GM03348 (cell line): ENCODE measurements at regions not wholly inside any gene's neighbourhood (a gene's known extent, or its start where the extent isn't known, plus 50 kb on each side); places are given as distances from the start of the nearest gene placed in this dataset.

Source experiments
- DNase-seq: peaks from one replicate; pipeline ENCODE4 v3.0.0; 2012; ENCODE audit warnings: low spot score

DNA sequence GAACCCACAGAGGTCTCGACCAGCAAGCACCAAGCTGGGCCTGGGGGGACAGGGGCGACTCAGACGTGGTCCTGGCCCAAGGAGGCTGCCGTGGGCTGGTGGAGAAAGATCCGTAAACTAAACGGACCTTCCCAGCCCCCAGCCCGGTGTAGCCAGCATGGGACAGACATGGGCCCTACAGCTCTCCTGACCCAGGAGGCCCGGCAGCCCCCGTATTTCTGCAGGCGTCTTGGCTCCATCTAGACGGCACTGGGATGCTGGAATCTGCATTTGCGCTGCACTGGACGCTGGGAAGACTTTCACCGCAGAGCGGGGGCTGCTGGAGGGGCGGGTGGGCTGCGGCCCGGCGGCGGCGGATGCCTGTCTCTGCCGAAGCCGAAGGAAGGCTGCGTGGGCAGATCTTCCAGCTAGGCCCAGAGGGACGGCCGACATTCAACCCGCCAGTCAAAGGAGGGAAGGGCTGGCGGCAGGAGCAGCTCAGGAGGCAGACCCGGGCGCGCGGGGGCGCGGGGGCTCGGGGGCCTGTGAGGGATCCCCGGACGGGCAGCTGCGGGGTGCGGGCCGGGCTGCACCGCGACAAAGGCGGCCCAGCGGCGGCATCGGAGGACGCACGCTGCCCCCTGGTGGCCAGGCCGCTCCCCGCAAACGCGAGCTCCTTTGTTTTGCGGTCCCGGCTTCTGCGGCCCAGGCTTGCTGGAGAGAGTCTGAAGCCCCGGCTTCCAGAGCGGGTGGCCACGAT, 266.2 kb downstream of the NSG2 start:
- DNase-seq, result peak; percentile 92

DNA sequence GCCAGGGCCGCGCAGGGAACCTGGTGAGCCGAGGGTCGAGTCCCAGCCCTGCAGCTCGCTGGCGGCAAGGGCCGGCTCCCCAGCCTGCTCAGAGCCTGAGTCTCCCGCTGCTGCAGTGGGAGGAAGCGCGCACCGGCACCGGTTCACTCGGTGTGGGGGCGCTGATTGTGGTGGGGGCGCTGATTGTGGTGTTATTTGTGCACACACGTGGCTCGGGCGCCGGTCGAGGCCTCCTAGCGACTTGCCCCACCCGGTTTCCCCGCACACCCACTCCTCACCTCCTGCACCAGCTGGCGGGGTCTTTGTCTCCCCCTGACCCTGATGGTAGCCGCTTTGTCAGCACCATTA, 266.7 kb downstream of the NSG2 start:
- no peak for DNase-seq

- no peak for DNase-seq
Measured at GRCh38 chr5:174312641-174313040, 267.1 kb downstream of the NSG2 start.

DNA sequence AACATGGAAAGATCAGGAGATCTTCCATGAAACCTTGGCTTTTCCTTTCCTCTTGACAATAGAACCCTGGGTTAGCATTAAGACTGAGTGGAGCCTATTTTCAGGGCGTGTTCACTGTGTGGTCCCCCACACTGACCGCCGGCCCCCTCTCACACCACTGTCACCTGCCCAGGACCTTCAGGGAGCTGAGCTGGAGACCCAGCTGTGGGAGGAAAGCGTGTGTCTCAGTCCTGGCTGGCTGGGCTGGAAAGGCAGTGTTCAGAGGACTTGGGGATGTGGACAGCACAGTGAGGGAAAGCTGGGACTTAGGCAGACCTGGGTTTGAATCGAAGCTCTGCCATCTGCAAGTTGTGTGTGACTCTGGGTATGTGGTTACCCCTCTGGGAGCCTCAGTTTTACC, 268.1 kb downstream of the NSG2 start:
- DNase-seq, result no peak

- DNase-seq, result no peak
Measured at GRCh38 chr5:174314261-174314660, 268.8 kb downstream of the NSG2 start.

DNA sequence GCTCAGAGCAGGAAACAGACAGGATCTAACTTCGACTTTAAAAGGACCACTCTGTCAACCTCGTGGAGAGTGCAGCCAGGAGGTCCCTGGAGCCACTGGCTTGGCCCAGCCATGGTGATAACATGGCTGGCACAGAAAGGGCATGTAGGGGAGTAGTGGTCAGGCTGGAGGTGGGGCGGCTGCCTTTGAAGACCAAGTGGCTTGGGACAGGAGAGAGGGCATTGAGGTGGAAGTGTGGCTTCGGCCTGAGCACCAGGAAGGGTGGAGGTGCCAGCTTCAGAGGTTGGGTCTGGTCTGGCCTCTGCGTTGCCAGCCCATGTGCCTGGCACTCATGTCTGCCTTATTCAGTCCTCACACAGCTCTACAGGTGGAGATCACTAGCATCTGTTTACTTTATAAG, 270.0 kb downstream of the NSG2 start:
- no peak for DNase-seq

- DNase-seq, result no peak
Measured at GRCh38 chr5:174315871-174316270, 270.4 kb downstream of the NSG2 start.

GRCh38 chr5:174316326-174316725, 270.8 kb downstream of the NSG2 start:
- no peak for DNase-seq

- DNase-seq, result peak; percentile 84
Measured at GRCh38 chr5:174317256-174317894, 271.9 kb downstream of the NSG2 start.

DNA sequence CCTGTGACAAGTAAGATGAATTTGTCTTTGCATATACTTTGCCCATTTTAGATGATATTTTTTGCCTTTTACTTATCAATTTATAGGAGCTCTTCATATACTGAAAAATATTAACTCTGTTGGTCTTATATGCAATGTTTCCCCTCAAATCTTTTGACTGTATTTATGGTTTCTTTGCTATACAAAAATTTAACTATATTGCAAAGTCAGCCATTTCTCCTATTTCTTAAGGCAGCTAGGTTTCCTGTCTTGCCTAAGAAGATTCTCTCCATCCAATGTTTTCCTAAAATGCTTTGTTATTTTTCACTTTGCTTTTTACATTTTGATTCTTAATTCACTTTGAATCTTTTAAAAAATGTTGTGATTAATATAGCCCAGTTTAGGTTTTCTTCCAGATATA, 273.1 kb downstream of the NSG2 start:
- no peak for DNase-seq

DNA sequence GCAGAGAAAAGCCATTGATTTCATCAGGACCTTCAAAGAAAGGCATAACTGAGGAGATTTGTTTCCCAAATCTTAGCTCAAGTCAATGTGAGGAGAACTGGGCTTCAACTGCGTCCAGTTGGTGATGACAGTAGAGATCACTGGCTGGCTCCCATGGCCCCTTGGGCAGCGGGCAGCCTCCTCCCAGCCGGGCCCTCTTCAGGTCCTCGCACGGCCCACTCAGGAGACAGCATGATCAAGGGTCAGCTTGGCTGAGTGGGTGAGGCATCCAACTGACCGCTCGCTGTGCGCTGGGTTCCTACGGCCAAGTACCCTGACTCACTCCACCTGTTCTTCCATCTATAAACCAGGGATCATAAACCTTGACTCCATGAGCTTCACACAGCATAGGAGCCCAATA, 274.0 kb downstream of the NSG2 start:
- DNase-seq, result no peak

GRCh38 chr5:174320051-174320450, 274.5 kb downstream of the NSG2 start:
- no peak for DNase-seq

DNA sequence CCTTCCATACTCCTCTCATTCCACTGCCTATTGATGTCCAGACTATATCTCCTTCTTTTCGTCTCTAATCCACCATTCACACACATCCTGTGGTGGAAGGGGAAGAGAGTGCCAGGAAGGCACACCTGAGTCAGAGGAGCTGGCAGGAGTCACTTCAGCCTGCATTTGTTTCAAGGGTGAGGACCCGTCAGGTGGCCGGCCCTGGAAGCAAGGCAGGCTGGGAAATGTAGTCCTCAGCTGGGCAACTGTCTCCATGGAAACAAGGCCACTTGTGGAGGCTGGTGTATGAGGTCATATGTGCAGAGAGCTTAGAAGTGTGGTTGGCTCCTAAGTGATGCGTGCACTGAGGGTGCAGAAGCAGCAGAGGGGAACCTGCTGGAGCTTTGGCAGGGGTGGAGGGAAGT, 278.4 kb downstream of the NSG2 start:
- DNase-seq, result peak; percentile 30

- no peak for DNase-seq
Measured at GRCh38 chr5:174324680-174325079, 279.2 kb downstream of the NSG2 start.

DNA sequence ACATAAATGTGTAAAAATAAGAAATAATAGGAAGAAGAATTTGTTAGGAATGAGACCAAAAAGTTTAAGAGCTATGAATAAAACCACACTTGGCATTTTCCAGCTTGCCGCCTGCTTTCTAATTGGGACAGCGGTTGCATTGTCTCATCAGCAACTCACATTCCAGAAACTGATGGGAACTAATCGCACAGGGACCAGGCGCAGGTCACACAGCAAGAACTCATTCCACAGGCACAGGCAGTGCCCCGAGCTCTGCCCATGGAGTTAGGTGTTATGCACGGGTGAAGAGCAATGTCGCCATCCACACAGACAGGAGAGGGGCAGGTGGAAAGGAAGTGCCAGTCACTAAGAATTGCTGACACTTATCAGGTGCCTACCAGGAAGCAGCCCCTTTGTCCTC, 279.9 kb downstream of the NSG2 start:
- DNase-seq, result no peak

- no peak for DNase-seq
Measured at GRCh38 chr5:174325961-174326360, 280.5 kb downstream of the NSG2 start.

DNA sequence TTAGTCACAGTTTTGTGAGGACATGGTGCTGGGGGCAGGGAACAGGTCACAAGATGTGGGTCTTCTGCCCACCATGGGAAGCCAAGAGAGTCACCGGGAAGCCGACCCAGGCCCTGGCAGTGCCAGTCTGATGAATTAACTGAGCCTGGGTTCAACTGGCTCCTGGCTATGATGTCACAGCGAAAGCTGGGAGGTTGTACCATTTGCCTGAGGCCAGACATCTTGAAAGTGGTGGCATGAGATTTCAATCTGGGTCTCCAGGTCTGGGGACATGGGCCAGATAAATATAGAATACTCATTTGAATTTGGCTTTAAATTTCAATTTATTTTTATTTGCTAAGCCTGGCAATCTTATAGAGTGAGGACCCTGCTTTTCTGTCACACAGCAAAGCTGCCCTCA, 280.9 kb downstream of the NSG2 start:
- no peak for DNase-seq

DNA sequence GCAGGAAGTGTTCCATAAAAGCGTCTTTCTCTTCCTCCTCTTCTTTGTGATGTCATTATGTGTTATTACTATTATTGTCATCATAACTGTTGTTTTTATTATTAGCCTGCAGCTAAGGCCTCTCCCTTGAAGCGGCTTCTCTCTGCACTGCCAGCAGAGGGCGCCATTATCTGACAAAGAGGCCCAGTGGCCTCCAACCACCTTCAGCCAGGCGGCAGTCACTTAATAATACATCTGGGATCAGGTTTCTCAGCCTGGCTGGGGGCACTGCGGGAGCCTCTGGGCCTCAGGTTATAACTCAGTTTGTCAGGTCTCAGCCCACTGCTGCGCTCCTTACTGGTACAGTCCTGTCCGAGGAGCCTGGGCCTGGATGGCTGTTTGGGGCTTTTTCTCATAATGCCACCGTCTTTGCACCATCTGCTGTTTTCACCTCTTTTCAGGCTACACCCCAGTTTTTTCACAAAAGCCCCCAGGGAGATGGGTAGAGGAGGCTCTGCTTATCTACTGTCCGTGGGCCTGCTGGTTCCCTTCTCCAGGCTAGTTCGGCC, 281.9 kb downstream of the NSG2 start:
- peak; percentile 74 for DNase-seq

GRCh38 chr5:174327896-174328295, 282.4 kb downstream of the NSG2 start:
- DNase-seq, result no peak

DNA sequence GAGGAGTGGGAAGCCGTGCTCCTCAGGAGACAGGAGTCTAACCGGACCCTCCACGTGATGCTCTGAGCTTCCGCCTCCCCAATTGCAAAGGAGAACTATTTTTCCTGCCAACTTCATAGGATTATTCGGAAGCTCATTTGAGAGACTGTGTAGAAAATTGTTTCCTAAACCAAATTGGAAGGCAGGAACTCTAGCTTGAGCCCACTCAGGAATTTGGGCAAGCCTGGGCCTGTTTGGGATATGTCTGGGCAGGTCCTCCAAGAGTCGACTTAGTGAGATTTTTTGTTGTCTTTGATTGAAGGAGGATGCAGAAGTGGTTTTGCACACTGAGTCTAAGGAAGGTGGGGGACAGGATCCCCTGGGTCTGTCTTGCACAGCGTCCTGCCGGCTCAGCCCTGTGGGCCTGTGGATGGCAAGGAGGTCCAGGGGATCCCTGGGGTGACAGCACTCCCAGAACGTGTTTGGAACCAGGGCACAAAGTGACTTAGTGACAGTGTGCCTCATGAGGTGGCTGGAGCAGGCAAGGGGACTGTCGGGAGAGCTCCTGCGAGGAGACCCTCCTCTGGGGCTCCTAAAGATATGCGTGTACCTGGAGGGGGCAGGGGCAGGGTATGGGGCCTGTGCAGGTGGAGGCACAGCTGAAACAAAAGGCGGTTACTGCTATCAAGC, 283.3 kb downstream of the NSG2 start:
- DNase-seq, result no peak

DNA sequence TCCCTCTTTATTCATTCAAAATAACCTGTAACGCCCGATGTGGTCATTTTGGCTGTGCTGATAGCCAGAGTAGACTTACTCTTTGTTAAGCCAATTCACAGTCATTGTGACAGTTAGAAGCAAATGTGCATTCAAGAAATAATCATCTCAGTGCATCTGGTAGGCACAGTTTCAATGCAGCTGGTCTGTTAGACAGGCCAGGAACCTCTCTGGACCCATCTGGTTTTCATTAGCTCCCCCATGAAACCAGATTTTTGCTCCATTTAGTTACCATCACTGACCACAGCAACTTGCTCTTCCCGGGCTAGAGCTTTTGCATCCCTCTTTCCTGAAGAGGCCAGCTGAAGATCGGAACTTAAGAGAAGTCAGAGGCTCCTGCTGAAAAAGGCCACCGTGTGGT, 284.2 kb downstream of the NSG2 start:
- DNase-seq, result peak; percentile 63

DNA sequence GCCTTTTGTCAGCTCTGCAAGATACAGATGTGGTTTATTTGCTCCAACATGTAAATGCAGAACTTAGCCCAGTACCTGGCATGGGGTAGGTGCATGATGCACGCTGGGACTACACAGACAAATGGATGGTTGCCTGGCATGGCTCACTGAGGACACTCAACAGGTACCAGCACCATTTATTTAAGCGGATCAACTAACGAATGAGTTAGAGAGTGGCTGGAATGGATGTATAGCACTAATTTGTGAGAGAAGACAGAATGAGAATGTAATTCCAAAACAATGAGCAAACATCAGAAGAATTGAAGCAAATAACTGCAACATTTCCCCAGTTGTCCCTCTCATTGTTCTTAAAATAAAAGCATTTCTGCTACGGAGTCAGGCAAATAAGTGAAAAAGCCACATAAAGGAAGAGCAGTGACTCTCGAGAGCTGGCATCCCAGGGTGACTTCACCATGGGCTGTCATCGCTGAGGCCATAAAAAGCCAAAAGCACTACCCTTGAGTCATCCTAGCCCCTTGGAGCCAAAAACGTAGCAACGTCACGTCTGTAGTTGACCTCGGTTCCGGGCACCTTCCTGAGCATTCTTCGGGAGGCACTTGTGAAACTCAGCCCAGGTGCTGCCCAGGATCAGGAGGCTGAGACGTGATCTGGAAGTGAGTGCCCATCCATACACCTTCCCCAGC, 290.3 kb downstream of the NSG2 start:
- DNase-seq, result no peak

GRCh38 chr5:174336479-174336878, 291.0 kb downstream of the NSG2 start:
- no peak for DNase-seq
